ENCODE measurements at regions not wholly inside any gene's neighbourhood (a gene's known extent, or its start where the extent isn't known, plus 50 kb on each side); places are given as distances from the start of the nearest gene placed in this dataset.

- TF ChIP-seq CTCF (IDR thresholded peaks at IDR 0.05; ENCODE audit: low read length): no peak
- no peak for TF ChIP-seq EZH2 (IDR thresholded peaks at IDR 0.05; ENCODE audit: borderline replicate concordance, low read length)
Observed at GRCh38 chr7:49669285-49669684, 104.2 kb upstream of the VWC2 start.

Data from OCI-LY1 (cell line).